ENCODE measurements at regions not wholly inside any gene's neighbourhood (a gene's known extent, or its start where the extent isn't known, plus 50 kb on each side); places are given as distances from the start of the nearest gene placed in this dataset.
A peak's percentile ranks its signal among the peaks of the same experiment; 100 is the strongest.

DNA sequence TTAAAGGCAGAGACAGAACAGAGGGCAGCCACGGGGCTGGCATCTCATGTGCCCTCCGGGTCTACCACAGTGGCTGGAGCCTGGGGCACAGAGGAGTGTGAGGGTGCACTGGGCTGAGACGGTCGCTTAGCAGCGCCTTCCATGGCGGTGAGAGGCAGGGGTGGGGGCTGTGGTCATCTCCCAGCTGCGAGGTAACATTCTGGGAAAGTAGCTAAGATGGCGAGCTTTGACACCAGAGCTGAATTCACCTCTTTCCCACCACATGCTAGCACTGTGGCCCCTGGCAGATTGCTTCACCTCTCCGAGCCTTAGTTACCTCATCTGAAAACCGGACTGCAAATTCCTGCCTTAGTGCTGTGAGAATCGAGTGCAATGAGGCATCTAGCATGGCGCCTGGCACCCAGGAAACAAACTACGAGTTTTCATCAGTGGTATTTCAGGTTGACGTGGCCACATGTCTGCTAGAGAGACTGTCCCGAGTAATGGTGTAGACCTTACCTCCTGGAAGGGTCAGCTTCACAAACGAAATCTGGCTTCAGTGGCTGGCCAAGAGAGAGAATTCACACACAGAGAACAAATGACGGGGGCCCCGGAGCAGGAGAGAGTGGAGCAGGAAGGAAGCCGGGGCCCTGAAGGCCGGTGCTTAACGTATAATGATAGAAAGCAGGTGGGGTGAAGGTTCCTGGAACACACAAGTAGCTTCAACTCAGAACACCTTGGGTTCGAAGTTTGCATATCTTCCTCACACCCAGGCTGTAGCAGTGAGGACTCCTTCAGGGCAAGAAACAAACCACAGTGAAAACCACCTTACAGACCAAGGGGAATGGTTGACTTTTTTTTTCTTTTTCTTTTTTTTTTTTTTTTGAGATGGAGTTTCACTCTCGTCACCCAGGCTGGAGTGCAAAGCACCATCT lies 63.9 kb upstream of the RPH3AL start:
- TF ChIP-seq PAX5 (IDR thresholded peaks at IDR 0.05; ENCODE audit: insufficient read depth, low read length, severe bottlenecking): no peak
- no peak for TF ChIP-seq TAF1 (IDR thresholded peaks at IDR 0.05; ENCODE audit: low read depth, low read length)
- TF ChIP-seq POLR2AphosphoS5 (IDR thresholded peaks at IDR 0.05; ENCODE audit: low read depth, low read length): no peak
- no peak for TF ChIP-seq SPI1 (IDR thresholded peaks at IDR 0.05; ENCODE audit: low read depth, low read length)
- TF ChIP-seq POU2F2 (IDR thresholded peaks at IDR 0.05; ENCODE audit: low read depth, low read length): no peak
- no peak for TF ChIP-seq POLR2A (IDR thresholded peaks at IDR 0.05; ENCODE audit: low read depth, low read length)
- DNase-seq (ENCODE audit: insufficient read length, low spot score) (no peak), FAIRE-seq (peak; percentile 78)

DNA sequence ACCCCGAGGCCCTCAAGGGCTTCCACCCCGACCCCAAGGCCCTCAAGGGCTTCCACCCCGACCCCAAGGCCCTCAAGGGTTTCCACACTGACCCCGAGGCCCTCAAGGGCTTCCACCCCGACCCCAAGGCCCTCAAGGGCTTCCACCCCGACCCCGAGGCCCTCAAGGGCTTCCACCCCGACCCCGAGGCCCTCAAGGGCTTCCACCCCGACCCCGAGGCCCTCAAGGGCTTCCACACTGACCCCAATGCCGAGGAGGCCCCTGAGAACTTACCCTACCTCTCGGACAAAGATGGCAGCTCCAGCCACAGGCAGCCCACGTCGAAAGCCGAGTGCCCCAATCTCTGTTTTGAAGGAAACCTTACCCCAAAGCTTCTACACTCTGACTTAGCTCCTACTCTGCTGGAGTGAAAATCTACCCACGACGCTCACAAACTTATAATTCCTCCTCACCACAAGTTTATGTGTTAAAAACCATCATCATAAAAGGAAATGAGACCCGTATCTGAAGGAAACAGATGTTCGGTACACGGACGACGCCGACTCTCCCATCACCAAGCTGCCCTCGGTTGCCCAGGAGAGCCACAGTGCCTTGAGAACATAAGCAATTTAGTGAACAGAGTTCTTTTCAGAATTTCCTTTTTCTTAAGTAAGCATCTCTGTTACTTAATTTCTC lies 61.2 kb upstream of the RPH3AL start:
- no peak for DNase-seq (ENCODE audit: insufficient read length, low spot score)
- no peak for FAIRE-seq
- TF ChIP-seq POLR2AphosphoS5 (IDR thresholded peaks at IDR 0.05; ENCODE audit: low read depth, low read length) (no peak), POU2F2 (IDR thresholded peaks at IDR 0.05; ENCODE audit: low read depth, low read length) (no peak), PAX5 (IDR thresholded peaks at IDR 0.05; ENCODE audit: insufficient read depth, low read length, severe bottlenecking) (no peak), TAF1 (IDR thresholded peaks at IDR 0.05; ENCODE audit: low read depth, low read length) (no peak)

DNA sequence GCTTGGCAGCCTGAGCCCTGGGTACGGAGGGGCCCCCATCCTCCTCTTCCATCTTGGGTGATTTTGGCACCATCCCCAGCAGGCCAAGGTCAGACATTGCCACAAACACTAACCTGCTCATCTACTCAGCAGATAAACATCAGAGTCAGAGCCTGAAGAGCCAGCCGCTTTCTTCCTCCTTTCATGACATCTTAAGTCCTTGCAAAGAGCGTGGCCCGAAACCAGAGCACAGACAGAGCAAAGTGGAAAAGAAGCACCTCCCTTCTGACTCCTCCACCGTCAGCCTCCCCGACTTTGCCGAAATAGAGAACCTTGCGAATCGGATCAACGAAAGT lies 60.4 kb upstream of the RPH3AL start:
- TF ChIP-seq POU2F2 (IDR thresholded peaks at IDR 0.05; ENCODE audit: low read depth, low read length): no peak
- no peak for TF ChIP-seq POLR2AphosphoS5 (IDR thresholded peaks at IDR 0.05; ENCODE audit: low read depth, low read length)
- no peak for TF ChIP-seq POLR2A (IDR thresholded peaks at IDR 0.05; ENCODE audit: low read depth, low read length)
- no peak for TF ChIP-seq TAF1 (IDR thresholded peaks at IDR 0.05; ENCODE audit: low read depth, low read length)
- no peak for TF ChIP-seq SPI1 (IDR thresholded peaks at IDR 0.05; ENCODE audit: low read depth, low read length)
- no peak for TF ChIP-seq PAX5 (IDR thresholded peaks at IDR 0.05; ENCODE audit: insufficient read depth, low read length, severe bottlenecking)
- no peak for DNase-seq (ENCODE audit: insufficient read length, low spot score)
- no peak for FAIRE-seq

DNA sequence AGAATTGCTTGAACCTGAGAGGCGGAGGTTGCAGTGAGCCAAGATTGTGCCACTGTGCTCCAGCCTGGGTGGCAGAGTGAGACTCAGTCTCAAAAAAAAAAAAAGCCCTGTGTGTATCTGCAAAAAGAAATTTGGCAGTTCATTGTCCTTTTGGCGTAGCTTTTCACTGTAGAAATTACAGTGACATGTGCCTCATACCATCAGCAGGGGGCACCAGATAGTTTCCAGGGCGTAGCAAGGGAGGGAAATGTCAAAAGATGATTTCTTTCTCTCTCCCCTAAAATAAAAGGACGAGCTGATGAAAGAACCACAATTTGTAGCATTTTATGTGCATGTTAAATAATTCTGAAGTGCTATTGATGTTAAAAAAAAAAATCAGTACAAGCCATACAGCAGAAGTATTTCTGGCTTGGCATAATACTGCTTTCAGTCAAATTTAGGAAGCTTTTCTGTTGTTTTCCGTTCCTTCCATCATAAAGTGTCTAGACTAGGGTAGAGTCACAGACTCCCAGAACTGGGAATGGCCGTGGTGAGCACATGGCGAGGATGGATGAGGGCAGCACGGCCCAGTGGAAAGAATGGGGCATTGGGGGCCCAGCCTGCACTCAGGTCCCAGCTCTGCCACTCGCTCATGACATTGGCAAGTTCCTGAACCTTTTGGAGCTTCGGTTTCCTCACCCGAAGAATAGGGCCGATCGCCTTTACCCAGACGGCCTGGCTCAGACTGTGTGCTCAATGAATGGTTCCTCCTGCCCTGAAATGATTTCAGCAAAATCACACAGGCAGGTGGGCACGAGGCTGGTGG lies 59.8 kb upstream of the RPH3AL start:
- no peak for DNase-seq (ENCODE audit: insufficient read length, low spot score)
- FAIRE-seq: peak; percentile 66
- TF ChIP-seq POLR2A (IDR thresholded peaks at IDR 0.05; ENCODE audit: low read depth, low read length): no peak
- no peak for TF ChIP-seq TAF1 (IDR thresholded peaks at IDR 0.05; ENCODE audit: low read depth, low read length)

DNA sequence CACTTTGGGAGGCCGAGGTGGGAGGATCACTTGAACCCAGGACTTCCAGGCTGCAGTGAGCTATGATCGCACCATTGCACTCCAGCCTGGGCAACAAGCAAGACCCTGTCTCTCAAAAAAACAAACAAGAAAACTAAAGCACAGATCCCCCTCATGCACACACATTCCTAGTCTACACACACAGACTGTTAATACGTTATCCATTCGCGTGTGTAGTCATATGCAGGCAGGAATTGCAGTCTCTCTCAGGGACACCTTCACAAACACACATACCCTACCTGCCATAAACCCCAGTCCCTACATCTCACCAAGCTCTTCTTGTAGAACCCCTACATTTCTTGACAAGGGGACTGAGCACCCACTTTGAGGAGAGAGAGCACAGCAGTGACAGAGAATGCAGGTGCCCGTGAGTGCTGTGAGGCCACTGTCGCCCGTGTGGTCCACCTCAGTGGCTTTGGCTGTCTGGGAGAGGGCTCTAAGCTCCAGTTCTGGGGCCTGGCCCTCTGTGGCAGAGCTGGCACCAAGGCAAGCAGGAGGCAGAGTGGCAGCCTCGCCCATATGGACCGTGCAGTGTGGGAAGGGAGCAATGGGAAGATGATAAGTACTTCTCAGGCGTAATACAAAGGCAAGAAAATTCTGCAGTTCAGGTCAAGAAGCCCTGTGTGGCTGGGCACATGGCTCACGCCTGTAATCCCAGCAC lies 59.0 kb upstream of the RPH3AL start:
- DNase-seq (ENCODE audit: insufficient read length, low spot score) (no peak), FAIRE-seq (no peak)
- TF ChIP-seq POLR2AphosphoS5 (IDR thresholded peaks at IDR 0.05; ENCODE audit: low read depth, low read length) (no peak), TAF1 (IDR thresholded peaks at IDR 0.05; ENCODE audit: low read depth, low read length) (no peak), POLR2A (IDR thresholded peaks at IDR 0.05; ENCODE audit: low read depth, low read length) (no peak), PAX5 (IDR thresholded peaks at IDR 0.05; ENCODE audit: insufficient read depth, low read length, severe bottlenecking) (no peak), SPI1 (IDR thresholded peaks at IDR 0.05; ENCODE audit: low read depth, low read length) (no peak), POU2F2 (IDR thresholded peaks at IDR 0.05; ENCODE audit: low read depth, low read length) (no peak)

DNA sequence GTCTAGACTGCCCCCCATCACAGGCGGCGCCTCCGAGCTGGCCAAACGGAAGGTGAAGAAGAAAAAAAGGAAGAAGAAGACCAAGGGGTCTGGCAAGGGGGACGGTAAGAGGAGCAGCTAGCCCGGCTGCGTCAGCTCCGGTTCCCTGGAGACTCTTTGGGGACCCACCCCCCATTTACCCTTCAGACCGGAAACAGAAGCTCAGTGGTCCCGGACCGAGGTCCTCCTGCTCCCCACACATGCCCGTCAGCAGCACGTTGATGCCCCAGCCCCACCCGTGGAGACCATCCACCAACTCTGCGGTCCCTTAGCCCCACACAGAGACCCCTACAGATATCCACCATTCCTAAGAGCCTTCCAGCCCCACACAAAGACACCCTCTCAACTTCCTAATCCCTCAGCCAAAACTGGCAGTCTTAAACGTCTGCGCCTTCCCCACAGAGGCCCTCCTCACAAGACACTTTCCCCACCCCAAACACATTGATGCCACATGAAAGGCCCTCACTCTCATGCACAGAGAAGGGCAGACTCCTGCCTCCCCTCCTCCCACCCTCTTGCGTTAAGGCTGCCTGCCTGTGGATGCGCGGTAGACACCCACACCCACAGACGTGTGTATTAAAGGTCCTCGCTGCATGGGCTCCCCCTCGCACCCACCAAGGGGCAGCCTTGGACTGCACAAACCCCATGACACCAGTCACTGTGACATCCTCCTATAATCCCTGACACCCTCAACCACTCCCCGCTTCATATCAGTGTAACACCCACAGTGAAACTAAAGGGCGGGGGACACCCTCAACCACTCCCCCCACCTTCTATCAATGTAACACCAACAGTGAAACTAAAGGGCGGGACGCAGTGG lies 58.2 kb upstream of the RPH3AL start:
- FAIRE-seq (peak; percentile 9), DNase-seq (ENCODE audit: insufficient read length, low spot score) (no peak)
- no peak for TF ChIP-seq SPI1 (IDR thresholded peaks at IDR 0.05; ENCODE audit: low read depth, low read length)
- no peak for TF ChIP-seq PAX5 (IDR thresholded peaks at IDR 0.05; ENCODE audit: insufficient read depth, low read length, severe bottlenecking)
- TF ChIP-seq POU2F2 (IDR thresholded peaks at IDR 0.05; ENCODE audit: low read depth, low read length): no peak
- TF ChIP-seq TAF1 (IDR thresholded peaks at IDR 0.05; ENCODE audit: low read depth, low read length): no peak
- TF ChIP-seq POLR2AphosphoS5 (IDR thresholded peaks at IDR 0.05; ENCODE audit: low read depth, low read length): no peak

DNA sequence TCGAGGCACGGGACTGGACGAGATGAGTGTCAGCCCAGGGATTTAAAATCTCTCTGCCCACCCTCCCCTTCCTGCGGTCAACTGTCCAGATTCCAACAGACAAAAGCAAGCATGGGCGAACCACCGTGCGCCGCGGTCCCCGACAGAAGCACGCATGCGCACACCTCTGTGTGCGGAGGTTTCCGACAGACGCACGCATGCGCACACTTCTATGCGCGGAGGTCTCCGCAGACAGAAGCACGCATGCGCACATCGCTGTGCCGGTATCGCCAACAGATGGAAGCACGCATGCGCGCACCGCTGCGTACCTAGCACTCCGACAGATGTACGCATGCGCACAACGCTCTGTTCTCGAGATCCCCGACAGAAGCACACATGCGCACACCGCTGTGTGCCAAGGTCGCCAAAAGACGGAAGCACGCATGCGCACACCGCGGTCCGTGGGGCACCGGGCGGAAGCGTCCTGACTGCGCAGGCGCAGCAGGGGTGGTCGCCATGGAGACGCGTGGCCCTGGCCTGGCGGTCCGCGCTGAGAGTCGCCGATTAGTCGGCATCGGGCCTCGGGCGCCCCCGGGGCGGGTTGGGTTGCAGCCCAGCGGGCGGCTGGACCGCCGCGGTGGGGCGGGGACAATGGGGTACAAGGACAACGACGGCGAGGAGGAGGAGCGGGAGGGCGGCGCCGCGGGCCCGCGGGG lies 57.4 kb upstream of the RPH3AL start:
- peak; percentile 100 for FAIRE-seq
- TF ChIP-seq POLR2A (IDR thresholded peaks at IDR 0.05; ENCODE audit: low read depth, low read length): peak; percentile 57; the same call in 1 of the 2 replicates
- TF ChIP-seq POLR2AphosphoS5 (IDR thresholded peaks at IDR 0.05; ENCODE audit: low read depth, low read length): peak; percentile 30; the same call in 1 of the 2 replicates
- TF ChIP-seq SPI1 (IDR thresholded peaks at IDR 0.05; ENCODE audit: low read depth, low read length): no peak
- DNase-seq (ENCODE audit: insufficient read length, low spot score): peak; percentile 88

DNA sequence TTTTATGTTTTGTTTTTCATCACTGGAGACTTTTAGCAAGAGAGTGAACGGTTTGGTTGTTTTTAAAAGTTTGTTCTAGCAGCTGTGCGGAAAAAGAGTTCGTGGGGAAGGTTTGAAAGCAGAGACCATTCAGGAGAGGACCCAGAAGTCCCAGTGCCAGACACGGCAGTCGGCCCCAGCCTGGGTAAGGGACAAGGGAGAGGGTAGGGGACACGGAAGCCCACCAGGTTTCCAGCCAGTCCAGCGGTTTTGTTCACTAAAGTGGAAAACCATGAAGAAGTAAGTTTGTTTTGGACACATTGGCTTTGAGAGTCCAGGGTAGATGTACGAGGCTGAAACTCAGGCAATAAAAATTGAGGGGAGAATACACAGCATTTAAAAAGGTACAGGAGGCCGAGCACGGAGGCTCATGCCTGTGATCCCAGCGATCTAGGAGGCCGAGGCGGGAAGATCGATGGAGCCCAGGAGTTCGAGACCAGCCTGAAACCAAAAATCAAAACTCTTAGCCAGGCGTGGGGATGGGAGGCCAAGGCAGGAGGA lies 56.8 kb upstream of the RPH3AL start:
- FAIRE-seq: no peak
- TF ChIP-seq POLR2A (IDR thresholded peaks at IDR 0.05; ENCODE audit: low read depth, low read length) (no peak), POLR2AphosphoS5 (IDR thresholded peaks at IDR 0.05; ENCODE audit: low read depth, low read length) (no peak), TAF1 (IDR thresholded peaks at IDR 0.05; ENCODE audit: low read depth, low read length) (no peak), SPI1 (IDR thresholded peaks at IDR 0.05; ENCODE audit: low read depth, low read length) (no peak), POU2F2 (IDR thresholded peaks at IDR 0.05; ENCODE audit: low read depth, low read length) (no peak), PAX5 (IDR thresholded peaks at IDR 0.05; ENCODE audit: insufficient read depth, low read length, severe bottlenecking) (no peak)
- DNase-seq (ENCODE audit: insufficient read length, low spot score): no peak
